ENCODE measurements at regions not wholly inside any gene's neighbourhood (a gene's known extent, or its start where the extent isn't known, plus 50 kb on each side); places are given as distances from the start of the nearest gene placed in this dataset.
"Not testable (repeated sequence)": the region's sequence is repeated elsewhere in the genome, so short reads cannot be mapped to it uniquely, and the experiment has no call there.

- DNase-seq: no peak
Observed at GRCh38 chr3:68676136-68676535, 256.2 kb downstream of the TAFA4 start.

- no peak for DNase-seq
Observed at GRCh38 chr3:68667346-68667745, 265.0 kb downstream of the TAFA4 start.

- peak; percentile 61 for DNase-seq
Observed at GRCh38 chr3:68666429-68667136, 265.8 kb downstream of the TAFA4 start.

- no peak for DNase-seq
Observed at GRCh38 chr3:68664276-68664675, 268.1 kb downstream of the TAFA4 start.

- DNase-seq: no peak
Observed at GRCh38 chr3:68662176-68662575, 270.2 kb downstream of the TAFA4 start.

- DNase-seq: not testable (repeated sequence)
Observed at GRCh38 chr3:68650657-68651056, 281.7 kb downstream of the TAFA4 start.

GRCh38 chr3:68648494-68648893, 283.9 kb downstream of the TAFA4 start:
- no peak for DNase-seq

GRCh38 chr3:68631850-68632545, 300.3 kb downstream of the TAFA4 start:
- DNase-seq: no peak

GRCh38 chr3:68620211-68620610, 312.1 kb downstream of the TAFA4 start:
- no peak for DNase-seq

GRCh38 chr3:68614087-68614486, 318.3 kb downstream of the TAFA4 start:
- DNase-seq: no peak

GRCh38 chr3:68571321-68571720, 361.0 kb downstream of the TAFA4 start:
- no peak for DNase-seq

- DNase-seq: no peak
Observed at GRCh38 chr3:68560728-68561127, 371.6 kb downstream of the TAFA4 start.

GRCh38 chr3:68535782-68536181, 396.6 kb downstream of the TAFA4 start:
- DNase-seq: no peak

- DNase-seq: no peak
Observed at GRCh38 chr3:68523330-68523729, 409.0 kb downstream of the TAFA4 start.

GRCh38 chr3:68515237-68515636, 417.1 kb downstream of the TAFA4 start:
- no peak for DNase-seq

- no peak for DNase-seq
Observed at GRCh38 chr3:68504201-68504600, 428.1 kb downstream of the TAFA4 start.

- DNase-seq: not testable (repeated sequence)
Observed at GRCh38 chr3:68485845-68486244, 446.5 kb downstream of the TAFA4 start.

GRCh38 chr3:68485051-68485450, 447.3 kb downstream of the TAFA4 start:
- DNase-seq: no peak

GRCh38 chr3:68483601-68484000, 448.7 kb downstream of the TAFA4 start:
- DNase-seq: no peak

- no peak for DNase-seq
Observed at GRCh38 chr3:68483041-68483440, 449.3 kb downstream of the TAFA4 start.

GRCh38 chr3:68482565-68482964, 449.8 kb downstream of the TAFA4 start:
- no peak for DNase-seq

GRCh38 chr3:68479779-68480178, 452.6 kb downstream of the TAFA4 start:
- DNase-seq: no peak

- no peak for DNase-seq
Observed at GRCh38 chr3:68468695-68469375, 463.5 kb downstream of the TAFA4 start.

- no peak for DNase-seq
Observed at GRCh38 chr3:68467465-68467864, 464.9 kb downstream of the TAFA4 start.
